Panc1 (cell line): ENCODE measurements at regions not wholly inside any gene's neighbourhood (a gene's known extent, or its start where the extent isn't known, plus 50 kb on each side); places are given as distances from the start of the nearest gene placed in this dataset.

ENCODE experiments used
- REST ChIP-seq, 2 experiments: IDR thresholded peaks; 2 replicates each; pipeline ENCODE4 v1.6.1; 2011 to 2012; ENCODE audit warnings: low read depth in 2 of 2, control low read depth in 1 of 2, low read length in 1 of 2, mild to moderate bottlenecking in 1 of 2, moderate library complexity in 1 of 2; ENCODE audit not compliant: insufficient read depth in 1 of 2
- TF ChIP-seq, protein P1 (sequence below): fragments of 450-650 bp; IDR thresholded peaks from 2 replicates; pipeline ENCODE4 v1.5.1; 2017; ENCODE audit warnings: mild to moderate bottlenecking

DNA sequence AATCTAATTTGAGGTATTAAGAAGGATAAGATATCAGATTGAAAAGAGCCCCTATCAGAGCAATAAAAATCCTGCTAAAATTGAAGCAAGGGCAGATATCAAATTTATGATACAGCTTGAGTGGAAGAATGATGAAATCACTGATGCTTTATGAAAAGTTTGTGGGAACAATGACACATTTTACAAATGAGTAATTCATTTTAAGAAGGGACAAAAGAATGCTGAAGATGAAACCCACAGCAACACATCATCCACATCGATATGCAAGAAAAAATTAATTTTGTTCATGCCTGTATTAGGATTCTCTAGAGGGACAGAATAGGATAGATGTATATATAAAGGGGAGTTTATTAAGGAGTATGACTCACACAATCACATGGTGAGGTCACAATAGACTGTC, 355.6 kb upstream of the GYPC start:
- TF ChIP-seq, protein P1, sequence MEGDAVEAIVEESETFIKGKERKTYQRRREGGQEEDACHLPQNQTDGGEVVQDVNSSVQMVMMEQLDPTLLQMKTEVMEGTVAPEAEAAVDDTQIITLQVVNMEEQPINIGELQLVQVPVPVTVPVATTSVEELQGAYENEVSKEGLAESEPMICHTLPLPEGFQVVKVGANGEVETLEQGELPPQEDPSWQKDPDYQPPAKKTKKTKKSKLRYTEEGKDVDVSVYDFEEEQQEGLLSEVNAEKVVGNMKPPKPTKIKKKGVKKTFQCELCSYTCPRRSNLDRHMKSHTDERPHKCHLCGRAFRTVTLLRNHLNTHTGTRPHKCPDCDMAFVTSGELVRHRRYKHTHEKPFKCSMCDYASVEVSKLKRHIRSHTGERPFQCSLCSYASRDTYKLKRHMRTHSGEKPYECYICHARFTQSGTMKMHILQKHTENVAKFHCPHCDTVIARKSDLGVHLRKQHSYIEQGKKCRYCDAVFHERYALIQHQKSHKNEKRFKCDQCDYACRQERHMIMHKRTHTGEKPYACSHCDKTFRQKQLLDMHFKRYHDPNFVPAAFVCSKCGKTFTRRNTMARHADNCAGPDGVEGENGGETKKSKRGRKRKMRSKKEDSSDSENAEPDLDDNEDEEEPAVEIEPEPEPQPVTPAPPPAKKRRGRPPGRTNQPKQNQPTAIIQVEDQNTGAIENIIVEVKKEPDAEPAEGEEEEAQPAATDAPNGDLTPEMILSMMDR: no peak
- TF ChIP-seq REST (IDR thresholded peaks at IDR 0.05; ENCODE audit: insufficient read depth in 1 of 2, low read depth in 2 of 2, low read length in 1 of 2): no peak
